Glutamatergic neuron (in vitro differentiated cells): ENCODE measurements at regions not wholly inside any gene's neighbourhood (a gene's known extent, or its start where the extent isn't known, plus 50 kb on each side); places are given as distances from the start of the nearest gene placed in this dataset.

Experiments
- DNase-seq: peaks from one replicate; pipeline ENCODE4 v3.0.0; 2022
- H3K27ac Mint-ChIP-seq: one replicate; pipeline ENCODE4 v1.8.0; 2020; ENCODE audit warnings: mild to moderate bottlenecking, mixed read lengths, inconsistent platforms; ENCODE audit not compliant: unreplicated experiment
- H3K27me3 Mint-ChIP-seq: one replicate; pipeline ENCODE4 v1.8.0; 2020; ENCODE audit warnings: mild to moderate bottlenecking, moderate library complexity, mixed read lengths, inconsistent platforms; ENCODE audit not compliant: unreplicated experiment
- H3K36me3 Mint-ChIP-seq: one replicate; pipeline ENCODE4 v1.8.0; 2020; ENCODE audit warnings: mild to moderate bottlenecking, mixed read lengths, inconsistent platforms; ENCODE audit not compliant: unreplicated experiment
- H3K4me1 Mint-ChIP-seq: one replicate; pipeline ENCODE4 v1.8.0; 2020; ENCODE audit warnings: mild to moderate bottlenecking, low read depth, mixed read lengths, inconsistent platforms; ENCODE audit not compliant: unreplicated experiment
- H3K4me3 Mint-ChIP-seq: one replicate; pipeline ENCODE4 v1.8.0; 2020; ENCODE audit warnings: mild to moderate bottlenecking, mixed read lengths, inconsistent platforms; ENCODE audit not compliant: unreplicated experiment
- H3K9me3 Mint-ChIP-seq: one replicate; pipeline ENCODE4 v1.8.0; 2020; ENCODE audit warnings: mild to moderate bottlenecking, moderate library complexity, mixed read lengths, inconsistent platforms; ENCODE audit not compliant: unreplicated experiment
- TF ChIP-seq, protein P1 (sequence below): fragments of 200-600 bp; sonication (generic); IDR thresholded peaks from one replicate; pipeline ENCODE4 v1.5.0; 2021; ENCODE audit not compliant: partially characterized antibody, unreplicated experiment

DNA sequence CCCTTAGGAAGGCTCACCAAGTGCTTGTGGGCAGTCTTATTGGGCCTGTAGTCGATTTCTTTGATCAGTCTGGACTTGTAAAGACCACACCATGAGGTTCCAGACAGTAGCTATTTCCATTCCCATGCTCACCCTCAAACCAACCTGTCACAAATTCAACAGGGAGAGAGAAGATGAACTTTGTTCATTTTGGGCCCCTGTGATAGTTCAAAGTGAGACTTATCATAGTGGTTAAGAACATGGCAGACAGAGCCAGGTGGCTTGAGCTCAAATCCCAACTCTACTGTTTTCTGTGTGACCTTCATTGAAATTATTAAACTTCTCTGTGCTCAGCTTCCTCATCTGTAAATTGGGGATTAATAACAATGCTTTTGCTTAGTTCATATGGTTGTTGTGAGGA lies 53.9 kb upstream of the CTLA4 start:
- no peaks in the 10 kb centered on the region for H3K9me3 Mint-ChIP-seq
- TF ChIP-seq, protein P1, sequence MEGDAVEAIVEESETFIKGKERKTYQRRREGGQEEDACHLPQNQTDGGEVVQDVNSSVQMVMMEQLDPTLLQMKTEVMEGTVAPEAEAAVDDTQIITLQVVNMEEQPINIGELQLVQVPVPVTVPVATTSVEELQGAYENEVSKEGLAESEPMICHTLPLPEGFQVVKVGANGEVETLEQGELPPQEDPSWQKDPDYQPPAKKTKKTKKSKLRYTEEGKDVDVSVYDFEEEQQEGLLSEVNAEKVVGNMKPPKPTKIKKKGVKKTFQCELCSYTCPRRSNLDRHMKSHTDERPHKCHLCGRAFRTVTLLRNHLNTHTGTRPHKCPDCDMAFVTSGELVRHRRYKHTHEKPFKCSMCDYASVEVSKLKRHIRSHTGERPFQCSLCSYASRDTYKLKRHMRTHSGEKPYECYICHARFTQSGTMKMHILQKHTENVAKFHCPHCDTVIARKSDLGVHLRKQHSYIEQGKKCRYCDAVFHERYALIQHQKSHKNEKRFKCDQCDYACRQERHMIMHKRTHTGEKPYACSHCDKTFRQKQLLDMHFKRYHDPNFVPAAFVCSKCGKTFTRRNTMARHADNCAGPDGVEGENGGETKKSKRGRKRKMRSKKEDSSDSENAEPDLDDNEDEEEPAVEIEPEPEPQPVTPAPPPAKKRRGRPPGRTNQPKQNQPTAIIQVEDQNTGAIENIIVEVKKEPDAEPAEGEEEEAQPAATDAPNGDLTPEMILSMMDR = no peak
- H3K27ac Mint-ChIP-seq = no peak overlapping the region
- peaks cover 8% of the 10 kb centered on the region for H3K27me3 Mint-ChIP-seq
- no peak for DNase-seq
- peaks cover 4% of the 10 kb centered on the region for H3K4me1 Mint-ChIP-seq
- H3K4me3 Mint-ChIP-seq = no peak overlapping the region
- no peaks in the 10 kb centered on the region for H3K36me3 Mint-ChIP-seq

DNA sequence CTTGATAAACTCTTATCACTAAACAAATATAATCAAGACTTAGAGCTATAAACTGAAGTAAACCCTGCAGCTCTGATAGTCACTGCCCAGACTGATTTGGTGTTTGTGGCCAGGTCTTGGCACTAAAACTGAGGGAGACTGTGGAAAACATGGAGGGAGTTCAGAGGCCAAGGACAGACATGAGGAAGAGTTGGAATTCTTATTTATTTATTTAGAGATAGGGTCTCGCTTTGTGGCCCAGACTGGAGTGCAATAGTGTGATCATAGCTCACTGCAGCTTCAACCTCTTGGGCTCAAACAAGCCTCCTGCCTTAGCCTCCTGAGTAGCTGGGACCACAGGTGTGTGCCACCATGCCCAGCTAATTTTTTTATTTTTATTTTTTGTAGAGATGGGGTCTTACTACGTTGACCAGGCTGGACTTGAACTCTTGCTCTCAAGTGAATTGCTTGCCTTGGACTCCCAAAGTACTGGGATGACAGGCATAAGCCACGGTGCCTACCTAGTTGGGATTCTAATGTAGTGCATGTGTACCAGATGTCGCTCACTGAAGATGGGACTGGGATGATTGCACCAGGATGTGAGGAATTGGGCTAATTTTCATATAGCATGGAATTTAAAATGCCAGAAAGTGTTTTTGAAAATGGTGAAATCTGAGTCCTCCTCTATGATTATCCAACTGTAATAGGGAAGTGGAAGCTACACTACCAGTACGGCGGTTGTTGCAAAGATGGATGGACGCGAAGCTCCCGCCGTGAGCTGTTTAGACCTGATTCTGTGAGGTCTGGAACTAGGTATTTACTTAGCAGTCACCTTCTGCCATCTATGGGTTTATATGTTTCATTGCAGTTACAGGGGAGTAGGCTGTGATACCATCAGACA lies 52.7 kb upstream of the CTLA4 start:
- Mint-ChIP-seq H3K4me1 (peaks cover 4% of the 10 kb centered on the region), H3K27me3 (peaks cover 8% of the 10 kb centered on the region), H3K9me3 (no peaks in the 10 kb centered on the region), H3K27ac (peak overlapping the region; percentile 64), H3K36me3 (no peaks in the 10 kb centered on the region), H3K4me3 (no peak overlapping the region)
- peak; percentile 35 for DNase-seq
- TF ChIP-seq, protein P1 = peak; percentile 68

DNA sequence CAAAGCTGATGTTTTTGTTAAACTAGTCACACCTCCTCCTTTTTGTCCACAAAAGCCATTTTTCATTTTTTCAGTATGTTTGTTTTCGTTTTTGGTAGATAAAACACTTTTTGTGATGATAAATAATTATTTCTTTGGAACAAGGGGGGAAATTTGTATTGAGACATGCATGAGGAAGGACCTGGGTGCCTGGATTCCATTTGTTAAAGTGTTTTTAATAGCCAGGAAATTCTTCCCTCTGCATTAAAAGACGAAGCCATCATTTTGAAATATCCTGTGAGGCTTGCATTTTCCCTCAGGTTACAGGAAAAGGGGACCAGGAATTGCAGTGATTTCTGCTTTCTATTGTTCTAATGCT lies 52.1 kb upstream of the CTLA4 start:
- Mint-ChIP-seq H3K4me3 (no peak overlapping the region), H3K9me3 (no peaks in the 10 kb centered on the region), H3K4me1 (peaks cover 4% of the 10 kb centered on the region), H3K27me3 (peaks cover 8% of the 10 kb centered on the region), H3K27ac (no peak overlapping the region), H3K36me3 (no peaks in the 10 kb centered on the region)
- DNase-seq = no peak
- TF ChIP-seq, protein P1 = no peak

DNA sequence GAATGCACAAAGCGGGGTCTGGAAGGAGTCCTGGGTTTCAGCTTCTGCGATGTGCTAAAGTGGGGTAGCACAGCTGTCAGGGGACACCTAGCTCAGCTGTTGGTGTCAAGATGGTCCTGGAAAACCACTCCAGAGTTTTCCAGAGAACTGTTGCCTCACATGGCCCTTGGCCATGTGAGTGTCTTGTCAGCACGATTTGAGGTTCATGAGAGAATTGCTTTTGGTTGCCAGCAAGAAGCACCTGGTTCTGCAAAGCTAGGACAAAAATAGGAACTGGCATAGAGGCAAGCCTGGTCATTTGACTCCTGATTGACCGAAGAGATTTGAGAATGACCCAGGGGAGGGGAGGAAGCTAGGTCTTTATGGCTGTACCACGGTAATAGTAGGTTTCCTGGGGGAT lies 50.4 kb upstream of the CTLA4 start:
- H3K36me3 Mint-ChIP-seq = no peaks in the 10 kb centered on the region
- H3K27ac Mint-ChIP-seq = no peak overlapping the region
- no peak for DNase-seq
- TF ChIP-seq, protein P1 = no peak
- peaks cover 4% of the 10 kb centered on the region for H3K4me1 Mint-ChIP-seq
- no peaks in the 10 kb centered on the region for H3K9me3 Mint-ChIP-seq
- peaks cover 8% of the 10 kb centered on the region for H3K27me3 Mint-ChIP-seq
- H3K4me3 Mint-ChIP-seq = no peak overlapping the region
